ENCODE measurements at regions not wholly inside any gene's neighbourhood (a gene's known extent, or its start where the extent isn't known, plus 50 kb on each side); places are given as distances from the start of the nearest gene placed in this dataset.

DNA sequence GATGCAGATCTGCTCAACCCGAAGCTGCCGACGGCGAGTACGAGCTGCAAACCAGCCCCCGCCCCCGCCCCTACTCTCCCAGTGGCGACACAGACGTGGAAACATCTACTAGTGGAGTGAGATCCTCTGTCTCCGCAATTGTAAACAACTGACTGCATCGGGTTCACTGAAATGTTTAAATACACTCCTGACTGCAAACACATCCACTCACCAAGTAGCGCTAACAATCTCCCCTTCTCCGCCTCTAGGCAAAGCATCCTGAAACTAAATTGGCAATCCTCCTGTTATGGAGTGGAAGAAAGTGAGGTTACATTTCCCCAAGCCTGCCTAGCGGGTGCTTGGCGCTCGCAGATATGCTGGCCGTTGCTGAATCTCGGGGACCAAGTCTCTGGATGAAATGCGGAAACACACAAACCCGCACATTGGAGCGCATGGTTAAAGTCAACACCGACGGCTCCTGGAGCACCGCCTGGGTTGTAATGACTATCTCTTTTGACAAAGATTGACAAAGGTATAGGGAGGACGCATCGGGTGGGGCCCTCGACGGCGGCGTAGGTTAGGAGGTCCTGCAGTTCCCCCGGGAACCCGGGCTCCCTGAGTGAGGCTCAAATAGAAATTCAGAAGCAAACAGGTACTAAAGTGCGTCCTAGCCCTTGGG, 117.0 kb upstream of the TEX13C start:
- TF ChIP-seq, protein P1, sequence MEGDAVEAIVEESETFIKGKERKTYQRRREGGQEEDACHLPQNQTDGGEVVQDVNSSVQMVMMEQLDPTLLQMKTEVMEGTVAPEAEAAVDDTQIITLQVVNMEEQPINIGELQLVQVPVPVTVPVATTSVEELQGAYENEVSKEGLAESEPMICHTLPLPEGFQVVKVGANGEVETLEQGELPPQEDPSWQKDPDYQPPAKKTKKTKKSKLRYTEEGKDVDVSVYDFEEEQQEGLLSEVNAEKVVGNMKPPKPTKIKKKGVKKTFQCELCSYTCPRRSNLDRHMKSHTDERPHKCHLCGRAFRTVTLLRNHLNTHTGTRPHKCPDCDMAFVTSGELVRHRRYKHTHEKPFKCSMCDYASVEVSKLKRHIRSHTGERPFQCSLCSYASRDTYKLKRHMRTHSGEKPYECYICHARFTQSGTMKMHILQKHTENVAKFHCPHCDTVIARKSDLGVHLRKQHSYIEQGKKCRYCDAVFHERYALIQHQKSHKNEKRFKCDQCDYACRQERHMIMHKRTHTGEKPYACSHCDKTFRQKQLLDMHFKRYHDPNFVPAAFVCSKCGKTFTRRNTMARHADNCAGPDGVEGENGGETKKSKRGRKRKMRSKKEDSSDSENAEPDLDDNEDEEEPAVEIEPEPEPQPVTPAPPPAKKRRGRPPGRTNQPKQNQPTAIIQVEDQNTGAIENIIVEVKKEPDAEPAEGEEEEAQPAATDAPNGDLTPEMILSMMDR (IDR thresholded peaks at IDR 0.05) = no peak
- TF ChIP-seq POLR2A (IDR thresholded peaks at IDR 0.05) = no peak

Data from heart left ventricle (tissue), 13 donors.